ENCODE measurements at regions not wholly inside any gene's neighbourhood (a gene's known extent, or its start where the extent isn't known, plus 50 kb on each side); places are given as distances from the start of the nearest gene placed in this dataset.

DNA sequence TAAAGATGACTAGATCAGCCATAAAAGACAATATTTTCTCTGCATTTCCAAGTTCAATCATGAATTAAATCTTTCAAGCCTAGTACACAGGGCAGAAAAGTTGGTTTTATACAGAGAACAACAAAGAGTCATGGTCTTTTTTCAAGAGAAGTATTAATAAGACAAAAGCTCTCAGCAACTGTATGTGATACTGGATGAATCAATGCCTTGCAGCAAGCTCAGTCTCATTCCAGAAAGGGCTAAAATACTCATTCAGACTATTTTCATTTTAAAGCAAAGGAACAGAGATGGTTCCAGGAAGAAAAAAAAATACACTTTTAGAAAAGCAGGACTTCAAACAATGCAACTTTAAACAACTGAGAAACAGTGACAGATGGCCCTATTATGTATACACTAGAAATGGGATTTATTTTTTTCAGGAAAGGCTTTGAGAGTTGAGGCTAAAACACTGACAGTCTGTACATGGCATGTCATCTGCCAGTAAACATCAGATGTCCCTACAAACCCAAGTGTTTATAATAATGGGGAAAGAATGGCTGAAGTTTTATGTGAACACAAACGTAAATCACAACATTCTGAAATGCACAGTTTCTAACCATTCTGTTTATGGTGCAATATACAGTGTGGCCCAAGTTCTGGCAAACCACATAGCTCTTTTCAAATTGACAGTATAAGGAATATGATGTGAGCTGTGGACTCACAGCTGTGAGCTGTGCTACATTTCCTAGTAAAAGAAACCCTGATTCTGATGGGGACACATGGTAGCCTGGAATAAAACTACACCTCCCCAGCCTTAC lies 114.3 kb upstream of the DST start:
- intact Hi-C loops (cut with DNase I): loop anchor here in 2 of 4 donors (5.0 kb wide), 2 partner anchors 40 to 45 kb away; no protein-coding TSS in a partner anchor
- H3K9me3 ChIP-seq (ENCODE audit: control insufficient read depth, low read length): no peaks in the 10 kb centered on the region
- no peak overlapping the region for H3K27ac ChIP-seq (ENCODE audit: low read length)
- no peak for ATAC-seq
- WGBS: 57% methylated on average over 1 of the region's 1 CpG
- no peak overlapping the region for H3K4me3 ChIP-seq (ENCODE audit: low read length)
- H3K27me3 ChIP-seq (ENCODE audit: control insufficient read depth, insufficient read depth): no peaks in the 10 kb centered on the region
- no peak for DNase-seq
- H3K4me1 ChIP-seq (ENCODE audit: control insufficient read depth, insufficient read depth, low read length): peaks cover 6% of the 10 kb centered on the region

DNA sequence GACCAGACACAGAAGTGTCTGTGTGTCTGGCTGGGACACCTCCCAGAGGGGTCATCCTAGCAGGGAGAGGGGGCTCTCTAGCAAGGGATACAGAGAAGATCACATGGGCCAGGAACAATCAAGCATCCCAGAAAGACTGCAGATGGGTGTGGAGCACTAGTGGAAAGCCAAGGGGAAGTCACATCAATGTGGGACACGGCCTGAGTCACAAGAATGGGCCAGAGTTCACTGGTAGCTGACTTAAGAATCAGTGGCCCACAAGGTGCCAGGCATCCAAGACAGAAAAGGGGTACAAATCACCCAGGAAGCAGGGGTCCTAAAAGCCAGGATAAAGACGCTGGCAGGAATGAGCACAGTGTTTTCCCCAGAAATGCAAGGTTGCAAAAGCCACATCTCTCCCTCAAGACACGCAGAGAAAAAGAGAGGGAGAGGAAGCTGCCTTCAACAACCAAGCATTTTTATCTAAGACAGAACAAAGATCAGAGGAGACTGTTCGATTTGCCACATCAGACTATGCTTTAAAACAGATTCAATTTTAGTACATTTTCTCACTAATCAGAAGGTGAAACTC lies 113.6 kb upstream of the DST start:
- 40% methylated on average over 4 of the region's 4 CpGs for WGBS
- no peak overlapping the region for H3K27ac ChIP-seq (ENCODE audit: low read length)
- H3K4me1 ChIP-seq (ENCODE audit: control insufficient read depth, insufficient read depth, low read length): peaks cover 6% of the 10 kb centered on the region
- intact Hi-C loops (cut with DNase I): loop anchor here in 2 of 4 donors (5.0 kb wide), 2 partner anchors 39 to 44 kb away; no protein-coding TSS in a partner anchor
- DNase-seq (peak in 1 of 3 donors; percentile 22), ATAC-seq (peak; percentile 40 to 47)
- H3K4me3 ChIP-seq (ENCODE audit: low read length): no peak overlapping the region
- H3K9me3 ChIP-seq (ENCODE audit: control insufficient read depth, low read length): no peaks in the 10 kb centered on the region
- no peaks in the 10 kb centered on the region for H3K27me3 ChIP-seq (ENCODE audit: control insufficient read depth, insufficient read depth)

DNA sequence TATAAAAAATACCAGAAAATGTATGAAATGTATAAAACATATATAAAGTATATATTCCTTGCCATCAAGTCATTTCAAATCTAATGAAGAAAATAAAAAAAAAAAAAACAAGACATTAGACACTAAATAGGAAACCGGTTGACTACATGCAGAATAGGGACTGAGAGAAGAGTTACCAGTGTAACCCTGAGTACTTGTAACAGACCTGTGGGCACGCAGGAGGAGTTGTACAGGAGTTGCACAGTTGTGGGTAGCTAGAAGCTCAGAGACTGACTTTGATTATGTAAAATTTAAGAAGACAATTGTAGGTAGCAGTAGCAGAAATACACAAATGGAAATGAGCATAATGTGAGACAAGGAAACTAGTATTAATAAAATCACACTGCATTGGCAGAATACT lies 112.4 kb upstream of the DST start:
- intact Hi-C loops (cut with DNase I): loop anchor here in 2 of 4 donors (5.0 kb wide), 2 partner anchors 38 to 43 kb away; no protein-coding TSS in a partner anchor
- ATAC-seq (no peak), DNase-seq (no peak)
- H3K27ac ChIP-seq (ENCODE audit: low read length): no peak overlapping the region
- no peaks in the 10 kb centered on the region for H3K27me3 ChIP-seq (ENCODE audit: control insufficient read depth, insufficient read depth)
- no peak overlapping the region for H3K4me3 ChIP-seq (ENCODE audit: low read length)
- H3K9me3 ChIP-seq (ENCODE audit: control insufficient read depth, low read length): no peaks in the 10 kb centered on the region
- H3K4me1 ChIP-seq (ENCODE audit: control insufficient read depth, insufficient read depth, low read length): peaks cover 6% of the 10 kb centered on the region
- 59% methylated on average over 2 of the region's 2 CpGs for WGBS

DNA sequence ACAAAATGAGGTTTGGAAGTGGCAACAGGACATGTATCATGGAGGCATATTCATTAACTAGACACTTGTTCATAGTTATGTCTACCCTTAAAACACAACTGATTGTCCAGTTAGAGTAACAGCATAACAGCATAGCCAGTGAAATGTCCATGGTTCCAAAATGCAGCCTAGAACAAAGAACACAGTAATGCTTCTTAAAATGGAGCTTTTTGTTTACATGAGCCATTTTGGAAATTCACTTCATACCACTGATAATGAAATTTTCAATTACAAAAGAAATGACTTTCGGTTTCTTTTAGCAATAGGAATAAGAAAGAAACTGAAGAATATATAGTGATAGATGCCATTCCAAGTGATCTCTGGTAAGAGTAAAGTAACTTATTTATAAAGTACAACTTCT lies 111.1 kb upstream of the DST start:
- intact Hi-C loops (cut with DNase I): no loop called here
- Histone ChIP-seq H3K27me3 (ENCODE audit: control insufficient read depth, insufficient read depth) (no peaks in the 10 kb centered on the region), H3K9me3 (ENCODE audit: control insufficient read depth, low read length) (no peaks in the 10 kb centered on the region), H3K27ac (ENCODE audit: low read length) (no peak overlapping the region), H3K4me3 (ENCODE audit: low read length) (no peak overlapping the region), H3K4me1 (ENCODE audit: control insufficient read depth, insufficient read depth, low read length) (peaks cover 6% of the 10 kb centered on the region)
- no peak for DNase-seq
- 83% methylated on average over 1 of the region's 1 CpG for WGBS
- ATAC-seq: no peak

DNA sequence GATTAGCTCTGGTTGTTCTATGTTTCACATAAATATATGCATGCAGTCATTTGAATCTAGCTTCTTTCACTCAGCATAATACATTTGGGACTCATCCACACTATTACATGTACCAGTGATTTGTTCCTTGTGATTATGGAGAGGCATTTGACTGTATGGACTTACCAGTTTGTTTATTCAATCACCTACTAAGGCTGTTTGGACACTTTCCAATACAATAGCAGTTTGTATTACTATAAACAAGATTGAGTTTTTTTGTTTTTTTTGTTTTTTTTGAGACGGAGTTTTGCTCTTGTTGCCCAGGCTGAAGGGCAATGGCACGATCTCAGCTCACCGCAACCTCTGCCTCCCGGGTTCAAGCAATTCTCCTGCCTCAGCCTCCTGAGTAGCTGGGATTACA lies 109.8 kb upstream of the DST start:
- DNase-seq: no peak
- 93% methylated on average over 4 of the region's 4 CpGs for WGBS
- intact Hi-C loops (cut with DNase I): no loop called here
- Histone ChIP-seq H3K27ac (ENCODE audit: low read length) (no peak overlapping the region), H3K4me1 (ENCODE audit: control insufficient read depth, insufficient read depth, low read length) (peaks cover 5% of the 10 kb centered on the region), H3K9me3 (ENCODE audit: control insufficient read depth, low read length) (no peaks in the 10 kb centered on the region), H3K27me3 (ENCODE audit: control insufficient read depth, insufficient read depth) (no peaks in the 10 kb centered on the region), H3K4me3 (ENCODE audit: low read length) (no peak overlapping the region)
- ATAC-seq: no peak

DNA sequence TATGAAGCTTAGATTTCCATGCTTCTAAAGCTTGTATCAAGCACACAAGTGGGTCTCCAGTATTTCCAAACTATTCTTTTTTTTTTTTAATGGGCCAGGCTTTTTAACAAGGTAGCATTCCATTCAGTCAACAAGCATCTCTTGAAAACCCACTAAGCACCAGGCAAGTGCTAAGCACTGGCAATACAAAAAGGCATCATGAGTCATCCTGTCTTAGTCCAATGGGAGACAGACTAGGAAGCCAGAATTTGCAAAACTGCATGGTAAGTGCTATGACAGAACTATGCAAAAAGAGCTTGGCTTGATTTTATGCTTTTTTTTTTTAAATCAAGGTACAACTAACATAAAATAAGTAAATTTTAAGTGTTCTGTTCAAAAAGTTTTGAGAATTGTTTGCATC lies 109.3 kb upstream of the DST start:
- no peak overlapping the region for H3K27ac ChIP-seq (ENCODE audit: low read length)
- H3K27me3 ChIP-seq (ENCODE audit: control insufficient read depth, insufficient read depth): no peaks in the 10 kb centered on the region
- no peaks in the 10 kb centered on the region for H3K9me3 ChIP-seq (ENCODE audit: control insufficient read depth, low read length)
- intact Hi-C loops (cut with DNase I): no loop called here
- no peak for DNase-seq
- no peak overlapping the region for H3K4me3 ChIP-seq (ENCODE audit: low read length)
- H3K4me1 ChIP-seq (ENCODE audit: control insufficient read depth, insufficient read depth, low read length): peaks cover 4% of the 10 kb centered on the region
- ATAC-seq: peak in 1 of 2 donors; percentile 46

- no peaks in the 10 kb centered on the region for H3K27me3 ChIP-seq (ENCODE audit: control insufficient read depth, insufficient read depth)
- DNase-seq (no peak), ATAC-seq (no peak)
- intact Hi-C loops (cut with DNase I): no loop called here
- no peak overlapping the region for H3K27ac ChIP-seq (ENCODE audit: low read length)
- peaks cover 4% of the 10 kb centered on the region for H3K4me1 ChIP-seq (ENCODE audit: control insufficient read depth, insufficient read depth, low read length)
- no peak overlapping the region for H3K4me3 ChIP-seq (ENCODE audit: low read length)
- 87% methylated on average over 1 of the region's 1 CpG for WGBS
- no peaks in the 10 kb centered on the region for H3K9me3 ChIP-seq (ENCODE audit: control insufficient read depth, low read length)
These were observed 108.9 kb upstream of the DST start for GRCh38 chr6:56751604-56752003.

- Histone ChIP-seq H3K4me3 (ENCODE audit: low read length) (no peak overlapping the region), H3K27me3 (ENCODE audit: control insufficient read depth, insufficient read depth) (no peaks in the 10 kb centered on the region), H3K9me3 (ENCODE audit: control insufficient read depth, low read length) (no peaks in the 10 kb centered on the region), H3K4me1 (ENCODE audit: control insufficient read depth, insufficient read depth, low read length) (no peaks in the 10 kb centered on the region), H3K27ac (ENCODE audit: low read length) (no peak overlapping the region)
- no peak for DNase-seq
- ATAC-seq: no peak
- intact Hi-C loops (cut with DNase I): no loop called here
These were observed 108.0 kb upstream of the DST start for GRCh38 chr6:56750686-56751085.

DNA sequence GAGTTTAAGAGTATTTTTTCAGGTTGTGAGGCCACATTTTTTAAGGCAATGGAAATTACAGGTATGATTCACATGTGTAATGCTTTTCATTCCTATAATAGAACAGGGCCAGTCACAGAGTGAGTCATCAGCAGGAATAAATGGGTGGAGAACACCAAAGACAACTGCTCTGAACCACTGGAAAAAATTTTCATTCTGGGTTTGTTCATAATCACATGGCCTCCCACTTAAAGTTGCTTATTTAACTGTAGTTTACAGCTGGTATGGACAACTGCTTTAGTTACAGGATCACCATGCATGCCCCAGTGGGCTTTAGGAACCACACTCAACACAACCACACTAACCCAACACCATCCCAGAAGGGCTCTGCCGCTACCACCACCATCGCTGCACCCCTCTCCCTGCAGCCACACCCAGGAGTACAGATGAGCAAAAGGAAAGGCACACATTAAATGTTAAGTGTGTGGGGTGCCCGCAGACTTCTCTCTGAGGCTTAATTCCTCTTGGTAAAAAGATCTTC lies 107.0 kb upstream of the DST start:
- 95% methylated on average over 3 of the region's 3 CpGs for WGBS
- Histone ChIP-seq H3K27ac (ENCODE audit: low read length) (no peak overlapping the region), H3K27me3 (ENCODE audit: control insufficient read depth, insufficient read depth) (no peaks in the 10 kb centered on the region), H3K4me1 (ENCODE audit: control insufficient read depth, insufficient read depth, low read length) (no peaks in the 10 kb centered on the region), H3K4me3 (ENCODE audit: low read length) (no peak overlapping the region), H3K9me3 (ENCODE audit: control insufficient read depth, low read length) (no peaks in the 10 kb centered on the region)
- intact Hi-C loops (cut with DNase I): no loop called here
- DNase-seq: no peak
- peak in 1 of 2 donors; percentile 68 for ATAC-seq

GRCh38 chr6:56746767-56747504 lies 104.2 kb upstream of the DST start:
- H3K9me3 ChIP-seq (ENCODE audit: control insufficient read depth, low read length): no peaks in the 10 kb centered on the region
- DNase-seq (no peak), ATAC-seq (no peak)
- peaks cover 2% of the 10 kb centered on the region for H3K4me1 ChIP-seq (ENCODE audit: control insufficient read depth, insufficient read depth, low read length)
- no peak overlapping the region for H3K4me3 ChIP-seq (ENCODE audit: low read length)
- WGBS: 89% methylated on average over 4 of the region's 4 CpGs
- intact Hi-C loops (cut with DNase I): no loop called here
- H3K27ac ChIP-seq (ENCODE audit: low read length): no peak overlapping the region
- no peaks in the 10 kb centered on the region for H3K27me3 ChIP-seq (ENCODE audit: control insufficient read depth, insufficient read depth)

GRCh38 chr6:56745971-56746370 lies 103.3 kb upstream of the DST start:
- intact Hi-C loops (cut with DNase I): no loop called here
- ATAC-seq (no peak), DNase-seq (no peak)
- Histone ChIP-seq H3K27ac (ENCODE audit: low read length) (no peak overlapping the region), H3K27me3 (ENCODE audit: control insufficient read depth, insufficient read depth) (no peaks in the 10 kb centered on the region), H3K9me3 (ENCODE audit: control insufficient read depth, low read length) (no peaks in the 10 kb centered on the region), H3K4me3 (ENCODE audit: low read length) (no peak overlapping the region), H3K4me1 (ENCODE audit: control insufficient read depth, insufficient read depth, low read length) (peaks cover 2% of the 10 kb centered on the region)
- 70% methylated on average over 2 of the region's 2 CpGs for WGBS

All from right cardiac atrium (tissue), 5 donors.